ENCODE measurements at regions not wholly inside any gene's neighbourhood (a gene's known extent, or its start where the extent isn't known, plus 50 kb on each side); places are given as distances from the start of the nearest gene placed in this dataset.

DNA sequence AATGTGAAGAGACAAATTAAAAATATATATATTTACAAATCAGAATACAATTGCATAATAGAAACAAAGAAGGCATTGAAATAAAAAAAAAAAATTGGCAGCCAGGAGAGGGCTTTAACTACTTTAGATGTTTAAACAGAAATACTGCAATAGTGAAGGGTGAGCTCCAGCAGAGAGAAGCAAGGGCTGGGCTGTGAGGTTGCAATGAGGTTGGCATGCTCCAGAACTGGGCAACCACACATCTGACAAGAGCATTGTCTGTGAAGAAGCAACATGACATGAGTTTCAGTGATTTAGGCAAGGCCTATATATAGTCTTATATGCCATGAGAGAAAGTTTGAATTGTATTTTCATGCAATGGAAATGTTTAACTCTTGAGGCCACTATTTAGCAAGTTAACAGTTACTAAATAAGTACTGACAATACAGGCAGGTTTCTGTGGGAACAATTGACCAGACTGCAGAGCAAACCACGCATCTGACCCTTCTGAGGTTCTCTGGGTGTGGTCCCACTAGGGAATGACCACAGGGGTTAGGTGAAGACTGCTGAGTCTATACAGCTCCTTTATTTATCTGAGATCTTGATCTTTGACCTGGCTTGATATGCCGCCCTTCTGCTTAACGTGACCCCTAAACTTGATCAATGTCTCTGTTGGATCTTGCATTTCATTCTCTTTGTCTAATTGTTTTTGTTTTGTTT is 354.2 kb upstream of the PIK3C3 start:
- TF ChIP-seq, protein P1, sequence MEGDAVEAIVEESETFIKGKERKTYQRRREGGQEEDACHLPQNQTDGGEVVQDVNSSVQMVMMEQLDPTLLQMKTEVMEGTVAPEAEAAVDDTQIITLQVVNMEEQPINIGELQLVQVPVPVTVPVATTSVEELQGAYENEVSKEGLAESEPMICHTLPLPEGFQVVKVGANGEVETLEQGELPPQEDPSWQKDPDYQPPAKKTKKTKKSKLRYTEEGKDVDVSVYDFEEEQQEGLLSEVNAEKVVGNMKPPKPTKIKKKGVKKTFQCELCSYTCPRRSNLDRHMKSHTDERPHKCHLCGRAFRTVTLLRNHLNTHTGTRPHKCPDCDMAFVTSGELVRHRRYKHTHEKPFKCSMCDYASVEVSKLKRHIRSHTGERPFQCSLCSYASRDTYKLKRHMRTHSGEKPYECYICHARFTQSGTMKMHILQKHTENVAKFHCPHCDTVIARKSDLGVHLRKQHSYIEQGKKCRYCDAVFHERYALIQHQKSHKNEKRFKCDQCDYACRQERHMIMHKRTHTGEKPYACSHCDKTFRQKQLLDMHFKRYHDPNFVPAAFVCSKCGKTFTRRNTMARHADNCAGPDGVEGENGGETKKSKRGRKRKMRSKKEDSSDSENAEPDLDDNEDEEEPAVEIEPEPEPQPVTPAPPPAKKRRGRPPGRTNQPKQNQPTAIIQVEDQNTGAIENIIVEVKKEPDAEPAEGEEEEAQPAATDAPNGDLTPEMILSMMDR (IDR thresholded peaks at IDR 0.05): no peak
- no peak for TF ChIP-seq POLR2AphosphoS5 (IDR thresholded peaks at IDR 0.05)
